RCC 7860 (cell line): ENCODE measurements at regions not wholly inside any gene's neighbourhood (a gene's known extent, or its start where the extent isn't known, plus 50 kb on each side); places are given as distances from the start of the nearest gene placed in this dataset.
A peak's percentile ranks its signal among the peaks of the same experiment; 100 is the strongest.

Experiments
- DNase-seq: peaks from one replicate; pipeline ENCODE4 v3.0.0-alpha.2; 2015; ENCODE audit warnings: low spot score
- FAIRE-seq: peaks from 2 replicates; lab custom pipeline; 2012; peaks lifted over from hg19 to GRCh38; lab: Jason Lieb, UNC

- no peak for DNase-seq
- FAIRE-seq, result no peak
Measured at GRCh38 chr21:41653954-41654491, 112.8 kb downstream of the RIPK4 start.

GRCh38 chr21:41653243-41653953 is 113.5 kb downstream of the RIPK4 start:
- no peak for DNase-seq
- no peak for FAIRE-seq

- FAIRE-seq (peak; percentile 5), DNase-seq (peak; percentile 49)
Measured at GRCh38 chr21:41651830-41652229, 115.0 kb downstream of the RIPK4 start.

GRCh38 chr21:41651406-41651805 is 115.4 kb downstream of the RIPK4 start:
- no peak for FAIRE-seq
- no peak for DNase-seq

- FAIRE-seq, result no peak
Measured at GRCh38 chr21:41650526-41651145, 116.2 kb downstream of the RIPK4 start.

DNA sequence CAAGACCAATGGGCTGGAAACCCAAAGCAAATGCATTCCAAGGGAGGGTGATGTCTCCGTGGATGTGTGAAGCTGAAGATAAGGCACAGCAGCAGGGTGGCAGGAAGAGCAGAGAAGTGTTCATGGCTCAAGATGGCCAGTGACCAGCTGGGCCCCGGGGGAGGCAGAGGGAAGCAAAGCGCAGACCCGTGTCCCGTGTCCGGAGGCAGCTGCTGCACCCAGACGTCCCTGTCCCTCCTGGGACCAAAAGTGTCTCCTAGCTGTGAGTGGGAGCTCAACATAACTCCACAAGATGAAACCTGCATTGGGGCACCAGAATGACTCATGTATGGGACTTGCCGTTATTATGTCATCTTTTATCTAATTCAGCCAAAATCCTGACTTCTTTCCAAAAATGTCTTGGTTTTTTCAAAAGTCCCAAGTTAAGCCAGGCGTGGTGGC is 118.2 kb downstream of the RIPK4 start:
- DNase-seq (peak; percentile 88), FAIRE-seq (peak; percentile 89)

More at GRCh38 chr21:41650526-41651145, 116.2 kb downstream of the RIPK4 start:
- DNase-seq, result no peak

- no peak for FAIRE-seq
Measured at GRCh38 chr21:41647806-41648561, 118.9 kb downstream of the RIPK4 start.

GRCh38 chr21:41643246-41643966 is 123.4 kb downstream of the RIPK4 start:
- FAIRE-seq (no peak), DNase-seq (peak; percentile 23)

More at GRCh38 chr21:41647806-41648561, 118.9 kb downstream of the RIPK4 start:
- DNase-seq, result no peak

GRCh38 chr21:41641821-41642701 is 124.8 kb downstream of the RIPK4 start:
- peak; percentile 94 for DNase-seq
- peak; percentile 96 for FAIRE-seq

- FAIRE-seq (no peak), DNase-seq (no peak)
Measured at GRCh38 chr21:41641510-41641815, 125.4 kb downstream of the RIPK4 start.

DNA sequence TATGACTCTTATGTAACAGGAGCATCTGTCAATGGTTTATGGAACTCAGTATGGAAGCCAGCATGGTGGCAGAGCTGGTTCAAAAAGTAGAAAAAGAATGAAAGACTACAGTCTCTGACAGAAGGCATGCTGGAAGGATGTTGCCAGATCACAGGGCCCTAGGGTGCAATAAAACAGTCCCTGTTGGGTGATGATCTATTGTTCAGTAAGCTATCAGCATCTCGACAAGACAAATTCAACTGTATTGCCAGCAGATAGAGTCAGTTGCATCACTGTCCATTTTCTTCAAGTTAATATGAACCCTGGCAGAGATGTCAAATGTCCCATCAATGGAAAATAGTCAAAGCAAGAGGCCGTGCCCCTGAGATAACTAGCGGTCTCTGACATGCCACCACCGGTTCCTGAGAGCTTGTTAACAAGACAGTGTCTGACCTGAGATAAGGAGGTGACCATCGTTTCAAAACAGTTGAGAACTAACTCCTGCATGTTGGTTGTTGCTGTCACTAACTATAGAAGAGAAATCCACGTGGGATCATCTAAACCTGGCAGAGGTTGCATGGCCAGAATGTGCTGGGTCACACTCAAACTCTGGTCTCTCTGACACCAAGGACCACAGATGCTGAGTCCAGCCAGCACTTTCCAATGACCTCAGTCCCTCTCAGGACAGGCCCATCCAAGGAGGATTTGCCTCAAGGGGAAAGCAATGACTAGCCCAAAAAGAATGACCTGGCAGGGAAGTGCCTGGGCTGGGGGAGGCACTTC is 125.9 kb downstream of the RIPK4 start:
- FAIRE-seq, result peak; percentile 31

DNA sequence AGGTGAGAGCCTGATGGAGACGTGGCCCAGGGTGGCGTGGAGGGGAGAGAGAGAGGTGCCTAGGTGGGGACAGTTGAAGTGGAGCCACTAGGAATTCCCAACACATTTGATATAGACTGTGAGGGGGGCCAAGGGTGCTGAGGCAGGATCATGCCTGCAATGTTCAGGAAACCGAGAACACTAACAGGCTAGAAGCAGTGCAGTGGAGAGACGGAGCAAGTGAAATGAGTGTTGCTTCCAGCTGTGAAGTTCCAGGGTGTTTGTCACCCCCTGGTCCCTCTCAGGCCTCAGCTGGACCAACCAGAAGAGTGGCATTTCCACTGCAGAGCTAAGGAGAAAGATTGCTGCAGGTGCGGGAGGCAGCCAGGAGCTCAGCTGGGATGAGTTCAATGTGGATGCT is 127.1 kb downstream of the RIPK4 start:
- FAIRE-seq, result no peak
- DNase-seq, result no peak

More for the DNA sequence above, 125.9 kb downstream of the RIPK4 start:
- peak; percentile 62 for DNase-seq

- DNase-seq (no peak), FAIRE-seq (no peak)
Measured at GRCh38 chr21:41639336-41639735, 127.5 kb downstream of the RIPK4 start.

DNA sequence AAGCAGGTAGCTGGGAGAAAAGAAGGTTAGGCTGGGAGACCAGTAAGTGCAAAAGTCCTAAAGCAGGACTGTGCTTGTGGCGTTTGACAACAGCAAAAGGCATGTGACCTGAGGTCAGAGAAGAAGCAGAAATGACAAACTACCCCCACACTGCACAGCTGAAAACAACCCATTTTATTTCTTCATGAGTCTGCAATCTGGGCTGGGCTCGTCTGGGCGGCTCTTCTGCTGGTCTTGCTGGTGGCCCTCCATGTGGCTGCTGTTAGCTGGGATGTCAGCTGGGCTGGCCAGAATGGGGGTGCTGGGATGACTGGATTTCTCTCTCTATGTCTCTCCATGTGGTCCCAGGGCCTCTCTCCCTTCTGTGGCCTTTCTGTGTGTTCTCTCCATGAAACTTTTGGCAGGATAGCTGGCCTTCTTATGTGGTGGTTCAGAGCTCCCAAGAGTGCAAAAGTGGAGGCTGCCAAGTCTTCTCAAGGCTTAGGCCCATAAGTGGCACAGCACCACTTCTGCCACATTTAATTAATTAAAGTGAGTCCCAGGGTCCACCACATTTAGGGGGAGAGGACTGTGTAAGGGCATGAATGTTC is 128.6 kb downstream of the RIPK4 start:
- DNase-seq (no peak), FAIRE-seq (no peak)

- DNase-seq (no peak), FAIRE-seq (no peak)
Measured at GRCh38 chr21:41636636-41637630, 129.0 kb upstream of the TMPRSS2 start.

- no peak for FAIRE-seq
Measured at GRCh38 chr21:41635874-41636273, 127.9 kb upstream of the TMPRSS2 start.

GRCh38 chr21:41634858-41635257 is 126.9 kb upstream of the TMPRSS2 start:
- DNase-seq (peak; percentile 67), FAIRE-seq (peak; percentile 43)

More at GRCh38 chr21:41635874-41636273, 127.9 kb upstream of the TMPRSS2 start:
- no peak for DNase-seq
